ENCODE measurements at regions not wholly inside any gene's neighbourhood (a gene's known extent, or its start where the extent isn't known, plus 50 kb on each side); places are given as distances from the start of the nearest gene placed in this dataset.

DNA sequence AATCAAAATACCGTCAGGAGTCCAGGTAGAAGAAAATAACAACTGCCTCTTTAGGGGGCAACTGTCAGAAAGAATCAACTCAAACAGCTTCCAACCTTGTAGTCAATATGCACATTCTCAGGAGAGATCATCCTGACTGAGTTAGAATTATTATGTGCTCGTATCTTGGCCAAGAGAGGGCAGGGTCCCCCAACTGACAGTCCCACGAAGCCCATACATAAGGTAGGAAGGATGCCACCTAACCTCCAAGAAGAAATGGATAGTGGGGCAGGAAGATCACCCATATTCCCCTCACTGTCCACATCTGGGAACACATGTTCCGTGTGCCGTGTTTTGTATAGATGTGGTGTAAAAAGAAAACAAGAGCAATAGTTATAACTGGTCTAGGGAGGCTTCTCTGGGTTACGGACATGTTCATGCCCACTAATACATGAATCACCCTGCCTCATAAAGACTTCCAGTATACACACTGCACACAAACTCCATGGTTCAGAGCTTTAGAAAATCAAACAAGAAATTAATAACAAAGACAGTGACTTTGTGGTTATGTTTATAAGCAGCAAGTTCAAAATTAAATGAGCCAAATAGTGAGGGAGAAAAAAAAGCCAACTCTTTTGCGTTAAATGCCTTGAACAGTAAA is 295.6 kb downstream of the FGFR2 start:
- Histone ChIP-seq H3K4me1 (no peaks in the 10 kb centered on the region), H3K36me3 (no peaks in the 10 kb centered on the region), H3K27ac (no peak overlapping the region), H3K27me3 (no peaks in the 10 kb centered on the region), H3K4me3 (no peak overlapping the region), H3K9me3 (no peaks in the 10 kb centered on the region)
- no peak for ATAC-seq
- intact Hi-C loops (cut with DNase I): no loop called here
- DNase-seq: no peak
- TF ChIP-seq, protein P1, sequence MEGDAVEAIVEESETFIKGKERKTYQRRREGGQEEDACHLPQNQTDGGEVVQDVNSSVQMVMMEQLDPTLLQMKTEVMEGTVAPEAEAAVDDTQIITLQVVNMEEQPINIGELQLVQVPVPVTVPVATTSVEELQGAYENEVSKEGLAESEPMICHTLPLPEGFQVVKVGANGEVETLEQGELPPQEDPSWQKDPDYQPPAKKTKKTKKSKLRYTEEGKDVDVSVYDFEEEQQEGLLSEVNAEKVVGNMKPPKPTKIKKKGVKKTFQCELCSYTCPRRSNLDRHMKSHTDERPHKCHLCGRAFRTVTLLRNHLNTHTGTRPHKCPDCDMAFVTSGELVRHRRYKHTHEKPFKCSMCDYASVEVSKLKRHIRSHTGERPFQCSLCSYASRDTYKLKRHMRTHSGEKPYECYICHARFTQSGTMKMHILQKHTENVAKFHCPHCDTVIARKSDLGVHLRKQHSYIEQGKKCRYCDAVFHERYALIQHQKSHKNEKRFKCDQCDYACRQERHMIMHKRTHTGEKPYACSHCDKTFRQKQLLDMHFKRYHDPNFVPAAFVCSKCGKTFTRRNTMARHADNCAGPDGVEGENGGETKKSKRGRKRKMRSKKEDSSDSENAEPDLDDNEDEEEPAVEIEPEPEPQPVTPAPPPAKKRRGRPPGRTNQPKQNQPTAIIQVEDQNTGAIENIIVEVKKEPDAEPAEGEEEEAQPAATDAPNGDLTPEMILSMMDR (IDR thresholded peaks at IDR 0.05): no peak

DNA sequence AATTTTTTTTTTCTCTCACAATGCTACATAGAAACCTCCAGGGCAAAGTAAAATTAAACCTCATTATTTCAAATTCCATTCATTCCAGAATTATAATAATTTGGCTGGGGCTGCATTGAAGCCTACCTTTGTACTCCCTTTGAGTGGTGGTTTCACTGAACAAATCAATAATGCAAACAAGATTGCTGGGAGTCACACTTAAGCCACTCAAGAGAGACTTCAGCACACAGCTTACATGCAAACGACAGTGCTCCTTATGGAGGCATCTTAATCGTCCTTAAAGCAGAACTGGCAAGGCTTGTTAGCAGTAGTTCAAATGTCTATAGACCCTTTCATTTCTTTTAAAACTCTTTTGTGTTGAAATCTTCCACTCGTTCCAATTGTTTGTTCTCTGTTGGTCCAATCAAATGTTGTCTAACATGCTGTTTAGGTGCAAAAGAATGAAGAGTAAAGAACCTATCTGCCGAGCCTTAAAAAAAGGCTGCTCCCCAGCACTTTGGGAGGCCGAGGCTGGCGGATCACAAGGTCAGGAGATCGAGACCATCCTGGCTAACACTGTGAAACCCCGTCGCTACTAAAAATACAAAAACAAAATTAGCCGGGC is 294.9 kb downstream of the FGFR2 start:
- peak; percentile 41 for ATAC-seq
- TF ChIP-seq, protein P1 (IDR thresholded peaks at IDR 0.05): no peak
- intact Hi-C loops (cut with DNase I): no loop called here
- H3K4me3 ChIP-seq: no peak overlapping the region
- no peaks in the 10 kb centered on the region for H3K9me3 ChIP-seq
- no peaks in the 10 kb centered on the region for H3K27me3 ChIP-seq
- no peak overlapping the region for H3K27ac ChIP-seq
- DNase-seq: no peak
- H3K36me3 ChIP-seq: no peaks in the 10 kb centered on the region
- H3K4me1 ChIP-seq: no peaks in the 10 kb centered on the region

- no peak for ATAC-seq
- Histone ChIP-seq H3K9me3 (no peaks in the 10 kb centered on the region), H3K36me3 (no peaks in the 10 kb centered on the region), H3K4me3 (no peak overlapping the region), H3K27ac (no peak overlapping the region), H3K27me3 (no peaks in the 10 kb centered on the region), H3K4me1 (no peaks in the 10 kb centered on the region)
- DNase-seq: no peak
- TF ChIP-seq, protein P1 (IDR thresholded peaks at IDR 0.05): no peak
- intact Hi-C loops (cut with DNase I): no loop called here
These were observed 293.2 kb downstream of the FGFR2 start for GRCh38 chr10:121305066-121305465.

DNA sequence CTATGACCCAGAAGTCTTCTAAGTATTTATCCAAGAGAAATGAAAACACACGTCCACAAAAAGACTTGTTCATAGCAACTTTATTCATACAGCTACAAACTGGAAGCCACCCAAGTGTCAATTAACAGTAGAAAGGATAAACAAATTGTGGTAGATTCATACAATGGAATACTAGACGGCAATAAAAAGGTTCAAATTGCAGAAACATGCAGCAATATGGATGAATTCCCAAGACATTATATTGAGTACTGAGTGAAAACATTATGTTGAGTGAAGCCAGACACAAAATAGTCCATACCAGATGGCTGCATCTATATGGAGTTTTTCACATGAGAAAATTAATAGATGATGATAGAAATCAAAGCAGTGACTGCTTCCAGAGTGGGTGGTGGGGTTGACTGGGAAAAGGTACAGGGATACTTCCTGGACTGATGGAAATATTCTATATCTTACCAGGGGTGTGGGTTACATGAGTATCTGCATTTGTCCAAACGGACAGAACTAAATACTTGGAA is 292.0 kb downstream of the FGFR2 start:
- no peaks in the 10 kb centered on the region for H3K27me3 ChIP-seq
- intact Hi-C loops (cut with DNase I): no loop called here
- DNase-seq (no peak), ATAC-seq (no peak)
- H3K36me3 ChIP-seq: no peaks in the 10 kb centered on the region
- no peaks in the 10 kb centered on the region for H3K9me3 ChIP-seq
- TF ChIP-seq, protein P1 (IDR thresholded peaks at IDR 0.05): no peak
- no peak overlapping the region for H3K27ac ChIP-seq
- H3K4me3 ChIP-seq: no peak overlapping the region
- no peaks in the 10 kb centered on the region for H3K4me1 ChIP-seq

GRCh38 chr10:121307411-121307980 is 290.7 kb downstream of the FGFR2 start:
- Histone ChIP-seq H3K9me3 (no peaks in the 10 kb centered on the region), H3K36me3 (no peaks in the 10 kb centered on the region), H3K4me1 (no peaks in the 10 kb centered on the region), H3K27ac (no peak overlapping the region), H3K4me3 (no peak overlapping the region), H3K27me3 (no peaks in the 10 kb centered on the region)
- no peak for DNase-seq
- no peak for ATAC-seq
- TF ChIP-seq, protein P1 (IDR thresholded peaks at IDR 0.05): no peak
- intact Hi-C loops (cut with DNase I): no loop called here

All from upper lobe of right lung (tissue), 1 donor.